ENCODE measurements at regions not wholly inside any gene's neighbourhood (a gene's known extent, or its start where the extent isn't known, plus 50 kb on each side); places are given as distances from the start of the nearest gene placed in this dataset.
"Not testable (repeated sequence)": the region's sequence is repeated elsewhere in the genome, so short reads cannot be mapped to it uniquely, and the experiment has no call there.

- ATAC-seq (ENCODE audit: low read depth), result no peak
Measured at GRCh38 chr13:76610819-76611415, 275.3 kb downstream of the KCTD12 start.

GRCh38 chr13:76609643-76610042 lies 276.6 kb downstream of the KCTD12 start:
- DNase-seq (no peak), ATAC-seq (ENCODE audit: low read depth) (no peak)
- H3K4me3 Mint-ChIP-seq, result no peak overlapping the region
- POLR2A ChIA-PET, result no interaction called here
- no peaks in the 10 kb centered on the region for H3K9me3 Mint-ChIP-seq
- no peaks in the 10 kb centered on the region for H3K27me3 Mint-ChIP-seq
- no peak overlapping the region for H3K27ac Mint-ChIP-seq
- no peaks in the 10 kb centered on the region for H3K36me3 Mint-ChIP-seq
- H3K4me1 Mint-ChIP-seq, result no peaks in the 10 kb centered on the region

More at GRCh38 chr13:76610819-76611415, 275.3 kb downstream of the KCTD12 start:
- no peak overlapping the region for H3K27ac Mint-ChIP-seq
- H3K4me1 Mint-ChIP-seq, result no peaks in the 10 kb centered on the region
- no peak overlapping the region for H3K4me3 Mint-ChIP-seq
- DNase-seq, result no peak
- POLR2A ChIA-PET, result no interaction called here
- no peaks in the 10 kb centered on the region for H3K36me3 Mint-ChIP-seq
- no peaks in the 10 kb centered on the region for H3K9me3 Mint-ChIP-seq
- no peaks in the 10 kb centered on the region for H3K27me3 Mint-ChIP-seq

GRCh38 chr13:76607866-76608265 lies 278.3 kb downstream of the KCTD12 start:
- no peaks in the 10 kb centered on the region for H3K4me1 Mint-ChIP-seq
- no peak for ATAC-seq (ENCODE audit: low read depth)
- H3K4me3 Mint-ChIP-seq, result no peak overlapping the region
- DNase-seq, result no peak
- H3K27ac Mint-ChIP-seq, result no peak overlapping the region
- H3K27me3 Mint-ChIP-seq, result no peaks in the 10 kb centered on the region
- H3K9me3 Mint-ChIP-seq, result no peaks in the 10 kb centered on the region
- H3K36me3 Mint-ChIP-seq, result no peaks in the 10 kb centered on the region
- POLR2A ChIA-PET, result no interaction called here

GRCh38 chr13:76600081-76600480 lies 286.1 kb downstream of the KCTD12 start:
- Mint-ChIP-seq H3K4me1 (no peaks in the 10 kb centered on the region), H3K9me3 (no peaks in the 10 kb centered on the region), H3K27ac (no peak overlapping the region), H3K27me3 (no peaks in the 10 kb centered on the region), H3K36me3 (no peaks in the 10 kb centered on the region), H3K4me3 (no peak overlapping the region)
- DNase-seq, result no peak
- no peak for ATAC-seq (ENCODE audit: low read depth)
- POLR2A ChIA-PET, result no interaction called here

GRCh38 chr13:76597868-76598267 lies 288.3 kb downstream of the KCTD12 start:
- no peak for DNase-seq
- Mint-ChIP-seq H3K36me3 (no peaks in the 10 kb centered on the region), H3K27me3 (no peaks in the 10 kb centered on the region), H3K9me3 (no peaks in the 10 kb centered on the region), H3K4me3 (no peak overlapping the region), H3K27ac (no peak overlapping the region), H3K4me1 (no peaks in the 10 kb centered on the region)
- ATAC-seq (ENCODE audit: low read depth), result no peak
- POLR2A ChIA-PET, result no interaction called here

- Mint-ChIP-seq H3K36me3 (no peaks in the 10 kb centered on the region), H3K27me3 (no peaks in the 10 kb centered on the region), H3K4me3 (no peak overlapping the region), H3K9me3 (no peaks in the 10 kb centered on the region), H3K27ac (no peak overlapping the region), H3K4me1 (no peaks in the 10 kb centered on the region)
- DNase-seq (no peak), ATAC-seq (ENCODE audit: low read depth) (no peak)
- POLR2A ChIA-PET, result no interaction called here
Measured at GRCh38 chr13:76596216-76596615, 290.0 kb downstream of the KCTD12 start.

- Mint-ChIP-seq H3K27ac (no peak overlapping the region), H3K9me3 (no peaks in the 10 kb centered on the region), H3K27me3 (no peaks in the 10 kb centered on the region), H3K4me1 (no peaks in the 10 kb centered on the region), H3K36me3 (no peaks in the 10 kb centered on the region), H3K4me3 (no peak overlapping the region)
- DNase-seq, result no peak
- ATAC-seq (ENCODE audit: low read depth), result no peak
- POLR2A ChIA-PET, result no interaction called here
Measured at GRCh38 chr13:76594435-76594834, 291.8 kb downstream of the KCTD12 start.

- no peak overlapping the region for H3K27ac Mint-ChIP-seq
- POLR2A ChIA-PET, result no interaction called here
- H3K9me3 Mint-ChIP-seq, result no peaks in the 10 kb centered on the region
- DNase-seq, result no peak
- ATAC-seq (ENCODE audit: low read depth), result no peak
- H3K4me1 Mint-ChIP-seq, result no peaks in the 10 kb centered on the region
- no peaks in the 10 kb centered on the region for H3K27me3 Mint-ChIP-seq
- H3K4me3 Mint-ChIP-seq, result no peak overlapping the region
- H3K36me3 Mint-ChIP-seq, result no peaks in the 10 kb centered on the region
Measured at GRCh38 chr13:76586842-76587241, 299.4 kb downstream of the KCTD12 start.

- POLR2A ChIA-PET, result no interaction called here
- Mint-ChIP-seq H3K4me3 (no peak overlapping the region), H3K27ac (no peak overlapping the region)
Measured at GRCh38 chr13:76579701-76580100, 306.5 kb downstream of the KCTD12 start.

GRCh38 chr13:76575634-76576033 lies 310.6 kb downstream of the KCTD12 start:
- H3K9me3 Mint-ChIP-seq; H3K4me1 Mint-ChIP-seq; POLR2A ChIA-PET; H3K4me3 Mint-ChIP-seq; ATAC-seq (ENCODE audit: low read depth); H3K27me3 Mint-ChIP-seq; H3K36me3 Mint-ChIP-seq; H3K27ac Mint-ChIP-seq; DNase-seq: not testable (repeated sequence)

More at GRCh38 chr13:76579701-76580100, 306.5 kb downstream of the KCTD12 start:
- H3K36me3 Mint-ChIP-seq, result no peaks in the 10 kb centered on the region
- H3K4me1 Mint-ChIP-seq, result no peaks in the 10 kb centered on the region
- H3K9me3 Mint-ChIP-seq, result peaks cover 3% of the 10 kb centered on the region
- no peak for DNase-seq
- no peaks in the 10 kb centered on the region for H3K27me3 Mint-ChIP-seq
- no peak for ATAC-seq (ENCODE audit: low read depth)

GRCh38 chr13:76570510-76570971 lies 315.7 kb downstream of the KCTD12 start:
- Mint-ChIP-seq H3K27ac (no peak overlapping the region), H3K4me1 (no peaks in the 10 kb centered on the region), H3K36me3 (no peaks in the 10 kb centered on the region), H3K4me3 (no peak overlapping the region), H3K9me3 (peaks cover 2% of the 10 kb centered on the region), H3K27me3 (peaks cover 5% of the 10 kb centered on the region)
- no peak for DNase-seq
- no peak for ATAC-seq (ENCODE audit: low read depth)
- POLR2A ChIA-PET, result no interaction called here

- Mint-ChIP-seq H3K4me1 (no peaks in the 10 kb centered on the region), H3K4me3 (no peak overlapping the region), H3K27ac (no peak overlapping the region), H3K36me3 (no peaks in the 10 kb centered on the region), H3K27me3 (no peaks in the 10 kb centered on the region), H3K9me3 (no peaks in the 10 kb centered on the region)
- POLR2A ChIA-PET, result no interaction called here
- DNase-seq, result no peak
- no peak for ATAC-seq (ENCODE audit: low read depth)
Measured at GRCh38 chr13:76556627-76557026, 329.6 kb downstream of the KCTD12 start.

GRCh38 chr13:76552807-76553206 lies 333.4 kb downstream of the KCTD12 start:
- no peaks in the 10 kb centered on the region for H3K27me3 Mint-ChIP-seq
- POLR2A ChIA-PET, result no interaction called here
- no peaks in the 10 kb centered on the region for H3K9me3 Mint-ChIP-seq
- ATAC-seq (ENCODE audit: low read depth) (no peak), DNase-seq (no peak)
- H3K4me3 Mint-ChIP-seq, result no peak overlapping the region
- no peaks in the 10 kb centered on the region for H3K36me3 Mint-ChIP-seq
- H3K27ac Mint-ChIP-seq, result no peak overlapping the region
- no peaks in the 10 kb centered on the region for H3K4me1 Mint-ChIP-seq

- POLR2A ChIA-PET, result no interaction called here
- no peaks in the 10 kb centered on the region for H3K4me1 Mint-ChIP-seq
- DNase-seq (no peak), ATAC-seq (ENCODE audit: low read depth) (no peak)
- no peaks in the 10 kb centered on the region for H3K9me3 Mint-ChIP-seq
- no peaks in the 10 kb centered on the region for H3K36me3 Mint-ChIP-seq
- H3K27me3 Mint-ChIP-seq, result no peaks in the 10 kb centered on the region
- no peak overlapping the region for H3K4me3 Mint-ChIP-seq
- no peak overlapping the region for H3K27ac Mint-ChIP-seq
Measured at GRCh38 chr13:76552041-76552772, 334.0 kb downstream of the KCTD12 start.

Measured in activated naive CD8-positive, alpha-beta T cell treated with anti-CD3 and anti-CD28 coated beads, Interleukin-2, amount 10 ng/mL, durations not matched to agents 7 days and 5 days (primary cell).